ENCODE measurements at regions not wholly inside any gene's neighbourhood (a gene's known extent, or its start where the extent isn't known, plus 50 kb on each side); places are given as distances from the start of the nearest gene placed in this dataset.

DNA sequence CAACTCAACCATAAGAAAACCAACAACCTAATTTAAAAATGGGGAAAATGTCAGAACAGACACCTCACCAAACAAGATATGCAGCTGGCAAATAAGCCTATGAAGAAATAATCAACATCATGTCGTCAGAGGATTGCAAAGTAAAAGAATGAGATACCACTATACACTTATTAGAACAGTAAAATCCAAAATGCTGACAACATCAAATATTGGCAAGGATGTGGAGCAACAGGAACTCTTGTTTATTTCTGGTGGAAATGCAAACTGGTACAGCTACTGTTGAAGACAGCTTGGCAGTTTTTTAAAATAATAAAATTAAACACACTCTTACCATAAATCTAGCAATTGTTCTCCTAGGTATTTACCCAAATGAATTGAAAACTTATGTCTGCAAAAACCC is 140.7 kb upstream of the B3GAT1 start:
- TF ChIP-seq EZH2 (IDR thresholded peaks at IDR 0.05) = no peak
- TF ChIP-seq, protein P1, sequence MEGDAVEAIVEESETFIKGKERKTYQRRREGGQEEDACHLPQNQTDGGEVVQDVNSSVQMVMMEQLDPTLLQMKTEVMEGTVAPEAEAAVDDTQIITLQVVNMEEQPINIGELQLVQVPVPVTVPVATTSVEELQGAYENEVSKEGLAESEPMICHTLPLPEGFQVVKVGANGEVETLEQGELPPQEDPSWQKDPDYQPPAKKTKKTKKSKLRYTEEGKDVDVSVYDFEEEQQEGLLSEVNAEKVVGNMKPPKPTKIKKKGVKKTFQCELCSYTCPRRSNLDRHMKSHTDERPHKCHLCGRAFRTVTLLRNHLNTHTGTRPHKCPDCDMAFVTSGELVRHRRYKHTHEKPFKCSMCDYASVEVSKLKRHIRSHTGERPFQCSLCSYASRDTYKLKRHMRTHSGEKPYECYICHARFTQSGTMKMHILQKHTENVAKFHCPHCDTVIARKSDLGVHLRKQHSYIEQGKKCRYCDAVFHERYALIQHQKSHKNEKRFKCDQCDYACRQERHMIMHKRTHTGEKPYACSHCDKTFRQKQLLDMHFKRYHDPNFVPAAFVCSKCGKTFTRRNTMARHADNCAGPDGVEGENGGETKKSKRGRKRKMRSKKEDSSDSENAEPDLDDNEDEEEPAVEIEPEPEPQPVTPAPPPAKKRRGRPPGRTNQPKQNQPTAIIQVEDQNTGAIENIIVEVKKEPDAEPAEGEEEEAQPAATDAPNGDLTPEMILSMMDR (IDR thresholded peaks at IDR 0.05) = no peak
